Activated T-helper 17 cell treated with anti-CD3 and anti-CD28 coated beads, Interleukin-2, amount 50 U/mL, for 72 hours (primary cell): ENCODE measurements at regions not wholly inside any gene's neighbourhood (a gene's known extent, or its start where the extent isn't known, plus 50 kb on each side); places are given as distances from the start of the nearest gene placed in this dataset.
A peak's percentile ranks its signal among the peaks of the same experiment; 100 is the strongest.

Source experiments
- ATAC-seq: fragments of 150-1000 bp; cut with Tn5 transposase; replicated peaks from 2 replicates; pipeline ENCODE4 v1.10.0; 2021; ENCODE audit warnings: mild to moderate bottlenecking, moderate library complexity
- H3K27ac Mint-ChIP-seq: one replicate; pipeline ENCODE4 v1.8.0; 2022; ENCODE audit warnings: mixed read lengths
- H3K27me3 Mint-ChIP-seq: one replicate; pipeline ENCODE4 v1.8.0; 2022; ENCODE audit warnings: mixed read lengths
- H3K36me3 Mint-ChIP-seq: one replicate; pipeline ENCODE4 v1.8.0; 2022; ENCODE audit warnings: low read depth, mild to moderate bottlenecking, mixed read lengths
- H3K4me1 Mint-ChIP-seq: one replicate; pipeline ENCODE4 v1.8.0; 2022; ENCODE audit warnings: mixed read lengths
- H3K4me3 Mint-ChIP-seq: one replicate; pipeline ENCODE4 v1.8.0; 2022; ENCODE audit warnings: mild to moderate bottlenecking, mixed read lengths
- H3K9me3 Mint-ChIP-seq: one replicate; pipeline ENCODE4 v1.8.0; 2022; ENCODE audit warnings: mixed read lengths

GRCh38 chr12:131482686-131483085 is 228.2 kb upstream of the SFSWAP start:
- ATAC-seq, result no peak
- no peaks in the 10 kb centered on the region for H3K36me3 Mint-ChIP-seq
- peaks cover 6% of the 10 kb centered on the region for H3K4me1 Mint-ChIP-seq
- no peak overlapping the region for H3K4me3 Mint-ChIP-seq
- no peaks in the 10 kb centered on the region for H3K9me3 Mint-ChIP-seq
- no peaks in the 10 kb centered on the region for H3K27me3 Mint-ChIP-seq
- no peak overlapping the region for H3K27ac Mint-ChIP-seq

- Mint-ChIP-seq H3K27ac (peak overlapping the region; percentile 70), H3K4me1 (peaks cover 10% of the 10 kb centered on the region), H3K9me3 (no peaks in the 10 kb centered on the region), H3K27me3 (no peaks in the 10 kb centered on the region), H3K4me3 (peak overlapping the region; percentile 55), H3K36me3 (no peaks in the 10 kb centered on the region)
- no peak for ATAC-seq
These were observed 224.2 kb upstream of the SFSWAP start for GRCh38 chr12:131486451-131487230.

- Mint-ChIP-seq H3K4me1 (peaks cover 10% of the 10 kb centered on the region), H3K9me3 (no peaks in the 10 kb centered on the region), H3K27me3 (no peaks in the 10 kb centered on the region), H3K36me3 (no peaks in the 10 kb centered on the region), H3K27ac (peak overlapping the region; percentile 70), H3K4me3 (peak overlapping the region; percentile 55)
- ATAC-seq, result peak; percentile 91
These were observed 223.3 kb upstream of the SFSWAP start for GRCh38 chr12:131487388-131488124.

GRCh38 chr12:131489718-131490117 is 221.2 kb upstream of the SFSWAP start:
- no peak overlapping the region for H3K4me3 Mint-ChIP-seq
- ATAC-seq, result no peak
- no peaks in the 10 kb centered on the region for H3K36me3 Mint-ChIP-seq
- peaks cover 10% of the 10 kb centered on the region for H3K4me1 Mint-ChIP-seq
- no peaks in the 10 kb centered on the region for H3K27me3 Mint-ChIP-seq
- H3K9me3 Mint-ChIP-seq, result no peaks in the 10 kb centered on the region
- H3K27ac Mint-ChIP-seq, result no peak overlapping the region

- Mint-ChIP-seq H3K9me3 (no peaks in the 10 kb centered on the region), H3K4me3 (no peak overlapping the region), H3K27ac (no peak overlapping the region), H3K27me3 (no peaks in the 10 kb centered on the region), H3K4me1 (peaks cover 10% of the 10 kb centered on the region), H3K36me3 (no peaks in the 10 kb centered on the region)
- no peak for ATAC-seq
These were observed 219.7 kb upstream of the SFSWAP start for GRCh38 chr12:131491155-131491554.

GRCh38 chr12:131491916-131492490 is 218.9 kb upstream of the SFSWAP start:
- Mint-ChIP-seq H3K27ac (no peak overlapping the region), H3K9me3 (no peaks in the 10 kb centered on the region), H3K4me1 (peaks cover 10% of the 10 kb centered on the region), H3K36me3 (no peaks in the 10 kb centered on the region), H3K27me3 (no peaks in the 10 kb centered on the region), H3K4me3 (no peak overlapping the region)
- ATAC-seq, result no peak

GRCh38 chr12:131493068-131493826 is 217.6 kb upstream of the SFSWAP start:
- no peaks in the 10 kb centered on the region for H3K4me1 Mint-ChIP-seq
- ATAC-seq, result peak; percentile 14
- no peaks in the 10 kb centered on the region for H3K27me3 Mint-ChIP-seq
- H3K9me3 Mint-ChIP-seq, result no peaks in the 10 kb centered on the region
- no peaks in the 10 kb centered on the region for H3K36me3 Mint-ChIP-seq
- no peak overlapping the region for H3K4me3 Mint-ChIP-seq
- H3K27ac Mint-ChIP-seq, result no peak overlapping the region

- ATAC-seq, result no peak
- no peak overlapping the region for H3K4me3 Mint-ChIP-seq
- no peaks in the 10 kb centered on the region for H3K4me1 Mint-ChIP-seq
These were observed 216.7 kb upstream of the SFSWAP start for GRCh38 chr12:131494216-131494615.

GRCh38 chr12:131494741-131495524 is 216.0 kb upstream of the SFSWAP start:
- Mint-ChIP-seq H3K9me3 (no peaks in the 10 kb centered on the region), H3K27me3 (no peaks in the 10 kb centered on the region), H3K4me3 (no peak overlapping the region), H3K4me1 (no peaks in the 10 kb centered on the region), H3K27ac (no peak overlapping the region), H3K36me3 (no peaks in the 10 kb centered on the region)
- ATAC-seq, result peak; percentile 1

More at GRCh38 chr12:131494216-131494615, 216.7 kb upstream of the SFSWAP start:
- no peaks in the 10 kb centered on the region for H3K9me3 Mint-ChIP-seq
- H3K27me3 Mint-ChIP-seq, result no peaks in the 10 kb centered on the region
- no peak overlapping the region for H3K27ac Mint-ChIP-seq
- H3K36me3 Mint-ChIP-seq, result no peaks in the 10 kb centered on the region

GRCh38 chr12:131497966-131498365 is 212.9 kb upstream of the SFSWAP start:
- Mint-ChIP-seq H3K4me1 (no peaks in the 10 kb centered on the region), H3K9me3 (no peaks in the 10 kb centered on the region), H3K27me3 (no peaks in the 10 kb centered on the region), H3K4me3 (no peak overlapping the region), H3K36me3 (no peaks in the 10 kb centered on the region), H3K27ac (no peak overlapping the region)
- no peak for ATAC-seq

GRCh38 chr12:131499160-131499863 is 211.6 kb upstream of the SFSWAP start:
- no peaks in the 10 kb centered on the region for H3K36me3 Mint-ChIP-seq
- H3K4me3 Mint-ChIP-seq, result no peak overlapping the region
- H3K4me1 Mint-ChIP-seq, result no peaks in the 10 kb centered on the region
- peak; percentile 83 for ATAC-seq
- H3K27ac Mint-ChIP-seq, result no peak overlapping the region
- H3K9me3 Mint-ChIP-seq, result no peaks in the 10 kb centered on the region
- H3K27me3 Mint-ChIP-seq, result no peaks in the 10 kb centered on the region

GRCh38 chr12:131499864-131500190 is 211.1 kb upstream of the SFSWAP start:
- Mint-ChIP-seq H3K4me1 (no peaks in the 10 kb centered on the region), H3K36me3 (no peaks in the 10 kb centered on the region), H3K4me3 (no peak overlapping the region), H3K27ac (no peak overlapping the region), H3K9me3 (no peaks in the 10 kb centered on the region), H3K27me3 (no peaks in the 10 kb centered on the region)
- peak; percentile 36 for ATAC-seq

- H3K4me3 Mint-ChIP-seq, result no peak overlapping the region
These were observed 210.3 kb upstream of the SFSWAP start for GRCh38 chr12:131500564-131500963.

More at GRCh38 chr12:131500564-131500963, 210.3 kb upstream of the SFSWAP start:
- ATAC-seq, result no peak
- Mint-ChIP-seq H3K9me3 (no peaks in the 10 kb centered on the region), H3K27ac (no peak overlapping the region), H3K36me3 (no peaks in the 10 kb centered on the region), H3K27me3 (no peaks in the 10 kb centered on the region), H3K4me1 (no peaks in the 10 kb centered on the region)
